ENCODE measurements at regions not wholly inside any gene's neighbourhood (a gene's known extent, or its start where the extent isn't known, plus 50 kb on each side); places are given as distances from the start of the nearest gene placed in this dataset.

DNA sequence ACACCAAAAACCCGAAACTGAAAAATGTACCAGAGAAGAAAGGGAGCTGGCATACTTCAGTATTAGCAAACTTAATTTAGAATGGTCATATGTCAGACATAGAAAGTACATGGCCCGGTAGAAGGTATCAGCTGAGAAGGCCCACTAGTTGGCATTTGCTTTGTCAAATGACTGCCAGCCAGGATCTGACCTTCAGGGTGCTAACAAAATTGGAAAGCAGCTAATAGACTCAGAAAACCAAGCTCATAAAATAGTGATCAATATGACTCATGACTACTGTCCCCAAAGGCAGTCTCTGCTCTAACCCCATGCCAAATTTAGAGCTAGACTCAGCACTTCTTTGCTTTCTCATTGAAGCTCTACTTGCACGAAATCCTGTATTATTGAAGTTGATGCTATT, 342.7 kb downstream of the PDGFC start:
- TF ChIP-seq, protein P1, sequence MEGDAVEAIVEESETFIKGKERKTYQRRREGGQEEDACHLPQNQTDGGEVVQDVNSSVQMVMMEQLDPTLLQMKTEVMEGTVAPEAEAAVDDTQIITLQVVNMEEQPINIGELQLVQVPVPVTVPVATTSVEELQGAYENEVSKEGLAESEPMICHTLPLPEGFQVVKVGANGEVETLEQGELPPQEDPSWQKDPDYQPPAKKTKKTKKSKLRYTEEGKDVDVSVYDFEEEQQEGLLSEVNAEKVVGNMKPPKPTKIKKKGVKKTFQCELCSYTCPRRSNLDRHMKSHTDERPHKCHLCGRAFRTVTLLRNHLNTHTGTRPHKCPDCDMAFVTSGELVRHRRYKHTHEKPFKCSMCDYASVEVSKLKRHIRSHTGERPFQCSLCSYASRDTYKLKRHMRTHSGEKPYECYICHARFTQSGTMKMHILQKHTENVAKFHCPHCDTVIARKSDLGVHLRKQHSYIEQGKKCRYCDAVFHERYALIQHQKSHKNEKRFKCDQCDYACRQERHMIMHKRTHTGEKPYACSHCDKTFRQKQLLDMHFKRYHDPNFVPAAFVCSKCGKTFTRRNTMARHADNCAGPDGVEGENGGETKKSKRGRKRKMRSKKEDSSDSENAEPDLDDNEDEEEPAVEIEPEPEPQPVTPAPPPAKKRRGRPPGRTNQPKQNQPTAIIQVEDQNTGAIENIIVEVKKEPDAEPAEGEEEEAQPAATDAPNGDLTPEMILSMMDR (IDR thresholded peaks at IDR 0.05): no peak
- no peak for TF ChIP-seq EP300 (IDR thresholded peaks at IDR 0.05)

Measured in sigmoid colon (tissue), 4 donors.